Central memory CD8-positive, alpha-beta T cell (primary cell): ENCODE measurements at regions not wholly inside any gene's neighbourhood (a gene's known extent, or its start where the extent isn't known, plus 50 kb on each side); places are given as distances from the start of the nearest gene placed in this dataset.

Experiments used
- ATAC-seq: fragments of 150-1000 bp; cut with Tn5 transposase; replicated peaks from 2 replicates; pipeline ENCODE4 v1.10.0; 2022; ENCODE audit warnings: mild to moderate bottlenecking, moderate FRiP score, moderate number of reproducible peaks; ENCODE audit not compliant: poor library complexity, severe bottlenecking; ENCODE audit errors: extremely low read depth
- DNase-seq, 2 donors: peaks; one replicate each; pipeline ENCODE4 v3.0.0; 2021; ENCODE audit warnings: low spot score in 2 of 2
- H3K27ac Mint-ChIP-seq: one replicate; pipeline ENCODE4 v1.8.0; 2022; ENCODE audit warnings: low read depth, mild to moderate bottlenecking, moderate library complexity, mixed read lengths
- H3K27me3 Mint-ChIP-seq: one replicate; pipeline ENCODE4 v1.8.0; 2022; ENCODE audit warnings: mixed read lengths
- H3K36me3 Mint-ChIP-seq: one replicate; pipeline ENCODE4 v1.8.0; 2022; ENCODE audit warnings: mild to moderate bottlenecking, moderate library complexity, mixed read lengths; ENCODE audit not compliant: insufficient read depth
- H3K4me1 Mint-ChIP-seq: one replicate; pipeline ENCODE4 v1.8.0; 2022; ENCODE audit warnings: mixed read lengths
- H3K4me3 Mint-ChIP-seq: one replicate; pipeline ENCODE4 v1.8.0; 2022; ENCODE audit warnings: mild to moderate bottlenecking, moderate library complexity, mixed read lengths
- H3K9me3 Mint-ChIP-seq: one replicate; pipeline ENCODE4 v1.8.0; 2022; ENCODE audit warnings: mixed read lengths

GRCh38 chr9:95611354-95611753, 94.6 kb upstream of the PTCH1 start:
- H3K4me1 Mint-ChIP-seq = no peaks in the 10 kb centered on the region
- no peak overlapping the region for H3K4me3 Mint-ChIP-seq
- H3K27ac Mint-ChIP-seq = no peak overlapping the region
- ATAC-seq (no peak), DNase-seq (no peak)
- no peaks in the 10 kb centered on the region for H3K9me3 Mint-ChIP-seq
- no peaks in the 10 kb centered on the region for H3K36me3 Mint-ChIP-seq
- peaks cover 39% of the 10 kb centered on the region for H3K27me3 Mint-ChIP-seq

- no peak for DNase-seq
- H3K9me3 Mint-ChIP-seq = no peaks in the 10 kb centered on the region
- H3K4me3 Mint-ChIP-seq = no peak overlapping the region
- H3K4me1 Mint-ChIP-seq = no peaks in the 10 kb centered on the region
- ATAC-seq = no peak
- peaks cover 27% of the 10 kb centered on the region for H3K27me3 Mint-ChIP-seq
- H3K36me3 Mint-ChIP-seq = no peaks in the 10 kb centered on the region
- no peak overlapping the region for H3K27ac Mint-ChIP-seq
Measured at GRCh38 chr9:95610006-95610785, 93.4 kb upstream of the PTCH1 start.

- H3K9me3 Mint-ChIP-seq = no peaks in the 10 kb centered on the region
- H3K4me3 Mint-ChIP-seq = no peak overlapping the region
- no peak for DNase-seq
- H3K27me3 Mint-ChIP-seq = peaks cover 26% of the 10 kb centered on the region
- H3K4me1 Mint-ChIP-seq = no peaks in the 10 kb centered on the region
- ATAC-seq = no peak
- no peak overlapping the region for H3K27ac Mint-ChIP-seq
- H3K36me3 Mint-ChIP-seq = no peaks in the 10 kb centered on the region
Measured at GRCh38 chr9:95609426-95609825, 92.7 kb upstream of the PTCH1 start.

- ATAC-seq = no peak
- H3K9me3 Mint-ChIP-seq = no peaks in the 10 kb centered on the region
Measured at GRCh38 chr9:95608341-95608740, 91.6 kb upstream of the PTCH1 start.

GRCh38 chr9:95607507-95607906, 90.7 kb upstream of the PTCH1 start:
- no peak overlapping the region for H3K27ac Mint-ChIP-seq
- H3K36me3 Mint-ChIP-seq = no peaks in the 10 kb centered on the region
- DNase-seq (no peak), ATAC-seq (no peak)
- H3K4me1 Mint-ChIP-seq = no peaks in the 10 kb centered on the region
- no peaks in the 10 kb centered on the region for H3K9me3 Mint-ChIP-seq
- no peak overlapping the region for H3K4me3 Mint-ChIP-seq
- peaks cover 19% of the 10 kb centered on the region for H3K27me3 Mint-ChIP-seq

More at GRCh38 chr9:95608341-95608740, 91.6 kb upstream of the PTCH1 start:
- peaks cover 24% of the 10 kb centered on the region for H3K27me3 Mint-ChIP-seq
- no peaks in the 10 kb centered on the region for H3K36me3 Mint-ChIP-seq
- no peak for DNase-seq
- no peaks in the 10 kb centered on the region for H3K4me1 Mint-ChIP-seq
- H3K4me3 Mint-ChIP-seq = no peak overlapping the region
- H3K27ac Mint-ChIP-seq = no peak overlapping the region

- Mint-ChIP-seq H3K27ac (no peak overlapping the region), H3K4me3 (no peak overlapping the region), H3K4me1 (no peaks in the 10 kb centered on the region), H3K9me3 (no peaks in the 10 kb centered on the region), H3K36me3 (no peaks in the 10 kb centered on the region), H3K27me3 (peaks cover 19% of the 10 kb centered on the region)
- DNase-seq (no peak), ATAC-seq (no peak)
Measured at GRCh38 chr9:95606489-95607350, 89.9 kb upstream of the PTCH1 start.

- ATAC-seq = no peak
- Mint-ChIP-seq H3K27ac (no peak overlapping the region), H3K4me3 (no peak overlapping the region), H3K4me1 (no peaks in the 10 kb centered on the region), H3K9me3 (no peaks in the 10 kb centered on the region), H3K36me3 (no peaks in the 10 kb centered on the region), H3K27me3 (peaks cover 13% of the 10 kb centered on the region)
- DNase-seq = no peak
Measured at GRCh38 chr9:95605816-95606488, 89.2 kb upstream of the PTCH1 start.

- H3K9me3 Mint-ChIP-seq = no peaks in the 10 kb centered on the region
Measured at GRCh38 chr9:95605101-95605500, 88.3 kb upstream of the PTCH1 start.

GRCh38 chr9:95598236-95598635, 81.5 kb upstream of the PTCH1 start:
- no peak for DNase-seq
- Mint-ChIP-seq H3K4me1 (no peaks in the 10 kb centered on the region), H3K4me3 (no peak overlapping the region), H3K27me3 (peaks cover 14% of the 10 kb centered on the region), H3K9me3 (no peaks in the 10 kb centered on the region), H3K27ac (no peak overlapping the region), H3K36me3 (no peaks in the 10 kb centered on the region)
- no peak for ATAC-seq

More at GRCh38 chr9:95605101-95605500, 88.3 kb upstream of the PTCH1 start:
- DNase-seq (no peak), ATAC-seq (no peak)
- H3K4me1 Mint-ChIP-seq = no peaks in the 10 kb centered on the region
- no peaks in the 10 kb centered on the region for H3K36me3 Mint-ChIP-seq
- H3K4me3 Mint-ChIP-seq = no peak overlapping the region
- H3K27me3 Mint-ChIP-seq = peaks cover 19% of the 10 kb centered on the region
- H3K27ac Mint-ChIP-seq = no peak overlapping the region

- Mint-ChIP-seq H3K4me3 (no peak overlapping the region), H3K27me3 (peaks cover 19% of the 10 kb centered on the region), H3K9me3 (no peaks in the 10 kb centered on the region), H3K27ac (no peak overlapping the region), H3K36me3 (no peaks in the 10 kb centered on the region), H3K4me1 (no peaks in the 10 kb centered on the region)
- ATAC-seq (no peak), DNase-seq (no peak)
Measured at GRCh38 chr9:95595721-95596295, 79.0 kb upstream of the PTCH1 start.

GRCh38 chr9:95592931-95593330, 76.2 kb upstream of the PTCH1 start:
- H3K36me3 Mint-ChIP-seq = no peaks in the 10 kb centered on the region
- no peak for ATAC-seq
- no peak overlapping the region for H3K27ac Mint-ChIP-seq
- peaks cover 27% of the 10 kb centered on the region for H3K27me3 Mint-ChIP-seq
- no peaks in the 10 kb centered on the region for H3K9me3 Mint-ChIP-seq
- DNase-seq = no peak
- H3K4me1 Mint-ChIP-seq = no peaks in the 10 kb centered on the region
- no peak overlapping the region for H3K4me3 Mint-ChIP-seq
